HepG2 (cell line): ENCODE measurements at regions not wholly inside any gene's neighbourhood (a gene's known extent, or its start where the extent isn't known, plus 50 kb on each side); places are given as distances from the start of the nearest gene placed in this dataset.

Source experiments
- ATAC-seq: fragments of 200-7000 bp; cut with Tn5 transposase; 3 replicates; pipeline ENCODE4 v1.9.1; 2020; ENCODE audit warnings: mild to moderate bottlenecking, moderate library complexity
- BruUV-seq: library from RNA; stranded (reverse); fragments of 400-500 nt; replicated peaks from 2 replicates; lab custom pipeline; 2021; lab: Mats Ljungman, UMichigan
- CTCF ChIA-PET: fragments of 300-600 bp; formaldehyde crosslinking; extraction: SDS; loops from one replicate; lab custom pipeline; 2021; ENCODE audit warnings: low total read pairs, inconsistent platforms, low intra/inter-chr PET ratio; lab: Yijun Ruan, JAX
- POLR2A ChIA-PET: fragments of 350-600 bp; sonication (Branson Sonifier 250); formaldehyde crosslinking; loops from one replicate; lab custom pipeline; 2020; ENCODE audit warnings: antibody characterized with exemption, inconsistent platforms; lab: Yijun Ruan, JAX
- DNase-seq: peaks from one replicate; pipeline ENCODE4 v3.0.0-alpha.2; 2015; ENCODE audit warnings: low spot score
- FAIRE-seq: peaks from 3 replicates; lab custom pipeline; 2011; peaks lifted over from hg19 to GRCh38; lab: Jason Lieb, UNC
- H2AFZ ChIP-seq: one replicate; pipeline ENCODE4 v1.6.1; 2011; ENCODE audit warnings: low read length, inconsistent platforms
- H3K27ac ChIP-seq: fragments of 300-600 bp; 3 replicates; pipeline ENCODE4 v1.8.0; 2011; ENCODE audit warnings: mixed run types, mild to moderate bottlenecking, mixed read lengths, low read length, inconsistent platforms; ENCODE audit not compliant: insufficient read depth; ENCODE audit errors: extremely low read length
- H3K27me3 ChIP-seq, 2 experiments: fragments of 200-600 bp in 1 of 2; 2 replicates in 1 of 2; 3 replicates in 1 of 2; pipeline versions ENCODE4 v1.6.0 to v1.8.0; 2011; ENCODE audit warnings: low read length in 2 of 2, mild to moderate bottlenecking in 2 of 2, moderate library complexity in 2 of 2, inconsistent platforms in 1 of 2; ENCODE audit not compliant: insufficient read depth in 2 of 2, control insufficient read depth in 1 of 2
- H3K36me3 ChIP-seq, 2 experiments: fragments of 200-600 bp in 1 of 2; replicated peaks in 1 of 2; 2 replicates in 1 of 2; 3 replicates in 1 of 2; pipeline versions ENCODE4 v1.5.1 to v1.8.0; 2011; ENCODE audit warnings: low read length in 2 of 2, inconsistent platforms in 1 of 2; ENCODE audit not compliant: insufficient read depth in 2 of 2, control insufficient read depth in 1 of 2
- H3K4me1 ChIP-seq: 2 replicates; pipeline ENCODE4 v1.5.1; 2012; ENCODE audit warnings: low read length, inconsistent platforms; ENCODE audit not compliant: insufficient read depth
- H3K4me2 ChIP-seq: 2 replicates; pipeline ENCODE4 v1.6.0; 2011; ENCODE audit warnings: low read depth, low read length, inconsistent platforms
- H3K4me3 ChIP-seq, 3 experiments: fragments of 200-600 bp in 1 of 3; sonication (generic), shearing (Covaris generic) in 1 of 3; replicated peaks in 1 of 3; 2 replicates each; pipeline ENCODE4 v1.5.1; 2011 to 2016; ENCODE audit warnings: low read length in 3 of 3, inconsistent platforms in 2 of 3, low read depth in 2 of 3, mild to moderate bottlenecking in 2 of 3, control low read depth in 1 of 3, mixed read lengths in 1 of 3; ENCODE audit not compliant: insufficient read depth in 1 of 3
- H3K79me2 ChIP-seq: one replicate; pipeline ENCODE4 v1.6.1; 2011; ENCODE audit warnings: low read length, inconsistent platforms; ENCODE audit not compliant: insufficient read depth
- H3K9ac ChIP-seq: 2 replicates; pipeline ENCODE4 v1.6.0; 2011; ENCODE audit warnings: mild to moderate bottlenecking, low read depth, low read length, inconsistent platforms; ENCODE audit not compliant: insufficient read depth
- H3K9me3 ChIP-seq: 2 replicates; pipeline ENCODE4 v1.5.1; 2012; ENCODE audit warnings: mild to moderate bottlenecking, low read length
- H4K20me1 ChIP-seq: 2 replicates; pipeline ENCODE4 v1.6.0; 2011; ENCODE audit warnings: inconsistent platforms, mild to moderate bottlenecking, low read length, moderate library complexity; ENCODE audit not compliant: insufficient read depth
- ASH2L ChIP-seq: fragments of 300-600, 200-600 bp; sonication (generic); IDR thresholded peaks from 2 replicates; pipeline ENCODE4 v1.7.0; 2017; ENCODE audit warnings: low read depth, mild to moderate bottlenecking, moderate library complexity, mixed read lengths, low read length; ENCODE audit not compliant: insufficient read length
- CAMTA2 ChIP-seq: sonication (generic); formaldehyde crosslinking; IDR thresholded peaks from 2 replicates; pipeline ENCODE4 v1.4.0; 2020; ENCODE audit warnings: mild to moderate bottlenecking, missing genetic modification reagents, borderline replicate concordance
- FOXO1 ChIP-seq: sonication (generic); formaldehyde crosslinking; IDR thresholded peaks from 2 replicates; pipeline ENCODE4 v1.4.0; 2020; ENCODE audit warnings: missing genetic modification reagents
- IRX3 ChIP-seq: sonication (generic); formaldehyde crosslinking; IDR thresholded peaks from 2 replicates; pipeline ENCODE4 v1.8.1; 2023; ENCODE audit warnings: mild to moderate bottlenecking, low read depth, missing genetic modification reagents, borderline replicate concordance
- NFYB ChIP-seq: sonication (generic); formaldehyde crosslinking; IDR thresholded peaks from 2 replicates; pipeline ENCODE4 v1.4.0; 2020; ENCODE audit warnings: missing genetic modification reagents
- NR2F2 ChIP-seq: IDR thresholded peaks from 2 replicates; pipeline ENCODE4 v1.6.1; 2012; ENCODE audit warnings: low read depth, inconsistent platforms, borderline replicate concordance
- NRL ChIP-seq: sonication (generic); formaldehyde crosslinking; IDR thresholded peaks from 2 replicates; pipeline ENCODE4 v1.5.0; 2020; ENCODE audit warnings: missing genetic modification reagents, mild to moderate bottlenecking, moderate library complexity, borderline replicate concordance
- PRPF4 ChIP-seq: fragments of 200-400 bp; formaldehyde crosslinking; IDR thresholded peaks from 2 replicates; pipeline ENCODE4 v1.6.1; 2016; ENCODE audit warnings: low read length, low read depth; ENCODE audit not compliant: poor library complexity, severe bottlenecking
- SALL1 ChIP-seq: sonication (generic); formaldehyde crosslinking; IDR thresholded peaks from 2 replicates; pipeline ENCODE4 v1.8.0; 2022; ENCODE audit warnings: mild to moderate bottlenecking, missing genetic modification reagents
- SUZ12 ChIP-seq: fragments of 150-350 bp; IDR thresholded peaks from 2 replicates; pipeline ENCODE4 v1.6.1; 2014; ENCODE audit warnings: low read depth, low read length
- TBX3 ChIP-seq: fragments of 450-650 bp; IDR thresholded peaks from 2 replicates; pipeline ENCODE4 v1.6.1; 2017; ENCODE audit warnings: antibody characterized with exemption, mild to moderate bottlenecking, inconsistent platforms, borderline replicate concordance
- TCF12 ChIP-seq, 2 experiments: fragments of 450-650 bp in 1 of 2; sonication (generic) in 1 of 2; formaldehyde crosslinking in 1 of 2; IDR thresholded peaks; 2 replicates each; pipeline versions ENCODE4 v1.6.1 to v1.8.0; 2017 to 2022; ENCODE audit warnings: antibody characterized with exemption in 1 of 2, mild to moderate bottlenecking in 1 of 2, missing genetic modification reagents in 1 of 2, moderate library complexity in 1 of 2
- TMF1 ChIP-seq: sonication (generic); formaldehyde crosslinking; IDR thresholded peaks from 2 replicates; pipeline ENCODE4 v1.8.1; 2022; ENCODE audit warnings: low read depth, missing genetic modification reagents
- ZNF564 ChIP-seq: sonication (generic); formaldehyde crosslinking; IDR thresholded peaks from 2 replicates; pipeline ENCODE4 v1.8.1; 2023; ENCODE audit warnings: mild to moderate bottlenecking, missing genetic modification reagents
- ZNF569 ChIP-seq: sonication (generic); formaldehyde crosslinking; IDR thresholded peaks from 2 replicates; pipeline ENCODE4 v1.5.0; 2020; ENCODE audit warnings: mild to moderate bottlenecking, missing genetic modification reagents, moderate library complexity, borderline replicate concordance
- ZNF572 ChIP-seq: sonication (generic); formaldehyde crosslinking; IDR thresholded peaks from 2 replicates; pipeline ENCODE4 v1.5.1; 2020; ENCODE audit warnings: mild to moderate bottlenecking, missing genetic modification reagents
- ZNF768 ChIP-seq: sonication (generic); formaldehyde crosslinking; IDR thresholded peaks from 2 replicates; pipeline ENCODE4 v1.4.0; 2020; ENCODE audit warnings: missing genetic modification reagents
- ZNF879 ChIP-seq: sonication (generic); formaldehyde crosslinking; IDR thresholded peaks from 2 replicates; pipeline ENCODE4 v1.8.1; 2023; ENCODE audit warnings: missing genetic modification reagents
- ZSCAN9 ChIP-seq: IDR thresholded peaks from 2 replicates; pipeline ENCODE4 v1.6.1; 2016; ENCODE audit warnings: borderline replicate concordance
- whole genome bisulfite sequencing: methylation state at CpG from one replicate; pipeline ENCODE4 v1.1.6; 2017; ENCODE audit warnings: low lambda C conversion rate; 5-methylcytosine and 5-hydroxymethylcytosine counted together
- in situ Hi-C: cut with HindIII; loops from 2 replicates; pipeline ENCODE4 v1.10.0; 2017; ENCODE audit warnings: low pct_unique_long_range_greater_than_20kb; ENCODE audit not compliant: extremely low pct_ligation_motif_present
- intact Hi-C: fragments of 100-400 bp; cut with micrococcal nuclease; formaldehyde crosslinking; loops from one replicate; pipeline ENCODE4 v1.10.0; 2022; ENCODE audit not compliant: unreplicated experiment
- TF ChIP-seq, protein P1 (sequence below): sonication (generic); formaldehyde crosslinking; IDR thresholded peaks from 2 replicates; pipeline ENCODE4 v1.9.0; 2021; ENCODE audit warnings: missing genetic modification reagents, borderline replicate concordance

DNA sequence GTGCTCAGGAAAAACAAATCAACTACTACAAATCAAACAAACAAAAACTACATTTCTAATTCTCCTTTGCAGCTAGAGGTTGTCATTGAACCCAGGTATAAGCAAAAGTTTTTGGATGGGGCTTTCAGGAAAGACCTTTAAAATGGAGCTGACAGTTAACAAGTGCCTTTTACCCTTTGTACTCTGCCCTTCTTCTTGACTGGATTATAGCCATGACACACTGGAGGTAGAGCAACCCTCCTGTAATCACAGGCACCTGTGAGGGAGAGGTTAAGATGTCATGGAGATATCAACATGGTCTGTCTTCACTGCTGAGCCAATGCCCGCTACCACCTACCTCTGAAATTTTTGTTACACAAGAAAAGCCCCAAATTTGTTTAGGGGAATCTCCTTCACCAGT is 100.0 kb upstream of the GLS start:
- ChIA-PET POLR2A (interaction anchor here (1.1 kb wide), 1 partner anchor 100 kb away, joined by 3 read pairs; the partner anchor contains the start of gene GLS), CTCF (interaction anchor here (2.8 kb wide), 1 partner anchor 70 kb away, joined by 22 read pairs; no protein-coding TSS in a partner anchor)
- Histone ChIP-seq H2AFZ (no peak overlapping the region), H3K4me3 (no peak overlapping the region), H3K27ac (no peak overlapping the region), H3K4me1 (peaks cover 7% of the 10 kb centered on the region; the same call in 1 of the 2 replicates), H3K36me3 (no peaks in the 10 kb centered on the region), H3K79me2 (no peaks in the 10 kb centered on the region), H3K27me3 (no peaks in the 10 kb centered on the region), H3K9me3 (peaks cover 6% of the 10 kb centered on the region), H3K4me2 (no peak overlapping the region), H4K20me1 (no peaks in the 10 kb centered on the region), H3K9ac (no peak overlapping the region)
- intact Hi-C loops, result loop anchor here (2.0 kb wide), 1 partner anchor 76 kb away; no protein-coding TSS in a partner anchor
- BruUV-seq, result no TSS peak
- in situ Hi-C loops, result loop anchor here (5.0 kb wide), 2 partner anchors 72 to 252 kb away; no protein-coding TSS in a partner anchor
- DNase-seq (no peak), ATAC-seq (no peak), FAIRE-seq (no peak)
- 96% methylated on average over 1 of the region's 1 CpG for WGBS
- TF ChIP-seq NRL (CRISPR knock-in tag), result no peak
- no peak for TF ChIP-seq ZSCAN9 (CRISPR knock-in tag)
- no peak for TF ChIP-seq TMF1
- no peak for TF ChIP-seq TCF12 (IDR thresholded peaks at IDR 0.05)
- no peak for TF ChIP-seq TCF12 (CRISPR knock-in tag; IDR thresholded peaks at IDR 0.05)
- TF ChIP-seq ZNF564 (CRISPR knock-in tag), result no peak
- TF ChIP-seq ASH2L, result no peak
- TF ChIP-seq IRX3 (CRISPR knock-in tag), result no peak
- TF ChIP-seq ZNF879 (CRISPR knock-in tag), result no peak
- TF ChIP-seq NR2F2, result no peak
- no peak for TF ChIP-seq ZNF768 (CRISPR knock-in tag)
- no peak for TF ChIP-seq CAMTA2 (CRISPR knock-in tag)
- TF ChIP-seq ZNF569 (CRISPR knock-in tag), result no peak
- no peak for TF ChIP-seq NFYB
- TF ChIP-seq, protein P1, sequence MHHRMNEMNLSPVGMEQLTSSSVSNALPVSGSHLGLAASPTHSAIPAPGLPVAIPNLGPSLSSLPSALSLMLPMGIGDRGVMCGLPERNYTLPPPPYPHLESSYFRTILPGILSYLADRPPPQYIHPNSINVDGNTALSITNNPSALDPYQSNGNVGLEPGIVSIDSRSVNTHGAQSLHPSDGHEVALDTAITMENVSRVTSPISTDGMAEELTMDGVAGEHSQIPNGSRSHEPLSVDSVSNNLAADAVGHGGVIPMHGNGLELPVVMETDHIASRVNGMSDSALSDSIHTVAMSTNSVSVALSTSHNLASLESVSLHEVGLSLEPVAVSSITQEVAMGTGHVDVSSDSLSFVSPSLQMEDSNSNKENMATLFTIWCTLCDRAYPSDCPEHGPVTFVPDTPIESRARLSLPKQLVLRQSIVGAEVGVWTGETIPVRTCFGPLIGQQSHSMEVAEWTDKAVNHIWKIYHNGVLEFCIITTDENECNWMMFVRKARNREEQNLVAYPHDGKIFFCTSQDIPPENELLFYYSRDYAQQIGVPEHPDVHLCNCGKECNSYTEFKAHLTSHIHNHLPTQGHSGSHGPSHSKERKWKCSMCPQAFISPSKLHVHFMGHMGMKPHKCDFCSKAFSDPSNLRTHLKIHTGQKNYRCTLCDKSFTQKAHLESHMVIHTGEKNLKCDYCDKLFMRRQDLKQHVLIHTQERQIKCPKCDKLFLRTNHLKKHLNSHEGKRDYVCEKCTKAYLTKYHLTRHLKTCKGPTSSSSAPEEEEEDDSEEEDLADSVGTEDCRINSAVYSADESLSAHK (CRISPR knock-in tag), result no peak
- TF ChIP-seq SUZ12, result no peak
- no peak for TF ChIP-seq PRPF4
- no peak for TF ChIP-seq SALL1 (CRISPR knock-in tag)
- TF ChIP-seq ZNF572, result no peak
- TF ChIP-seq TBX3, result no peak
- TF ChIP-seq FOXO1 (CRISPR knock-in tag), result no peak
